Left kidney (tissue), 1 donor: ENCODE measurements at regions not wholly inside any gene's neighbourhood (a gene's known extent, or its start where the extent isn't known, plus 50 kb on each side); places are given as distances from the start of the nearest gene placed in this dataset.

Experiments
- DNase-seq: peaks from one replicate; pipeline ENCODE4 v3.0.0-alpha.2; 2013

GRCh38 chrX:15191830-15192229, 78.1 kb downstream of the ASB9 start:
- DNase-seq: no peak

- no peak for DNase-seq
Measured at GRCh38 chrX:15188039-15188438, 81.8 kb downstream of the ASB9 start.

- DNase-seq: no peak
Measured at GRCh38 chrX:15177316-15177715, 92.6 kb downstream of the ASB9 start.

- DNase-seq: no peak
Measured at GRCh38 chrX:15173411-15173810, 96.5 kb downstream of the ASB9 start.

GRCh38 chrX:15170927-15171326, 99.0 kb downstream of the ASB9 start:
- DNase-seq: no peak

GRCh38 chrX:15167826-15168225, 102.1 kb downstream of the ASB9 start:
- DNase-seq: no peak

GRCh38 chrX:15165832-15166231, 104.1 kb downstream of the ASB9 start:
- no peak for DNase-seq

GRCh38 chrX:15163131-15163530, 106.8 kb downstream of the ASB9 start:
- no peak for DNase-seq

- no peak for DNase-seq
Measured at GRCh38 chrX:15160558-15161095, 109.3 kb downstream of the ASB9 start.

GRCh38 chrX:15158736-15159406, 111.0 kb downstream of the ASB9 start:
- DNase-seq: no peak

- no peak for DNase-seq
Measured at GRCh38 chrX:15158350-15158735, 111.5 kb downstream of the ASB9 start.

GRCh38 chrX:15157624-15158023, 112.3 kb downstream of the ASB9 start:
- DNase-seq: no peak

GRCh38 chrX:15151267-15152186, 118.4 kb downstream of the ASB9 start:
- no peak for DNase-seq

- DNase-seq: no peak
Measured at GRCh38 chrX:15150586-15150985, 119.3 kb downstream of the ASB9 start.

- no peak for DNase-seq
Measured at GRCh38 chrX:15146515-15146914, 123.4 kb downstream of the ASB9 start.

GRCh38 chrX:15143825-15144121, 126.1 kb downstream of the ASB9 start:
- DNase-seq: no peak

GRCh38 chrX:15143050-15143824, 126.6 kb downstream of the ASB9 start:
- peak; percentile 48 for DNase-seq

GRCh38 chrX:15142084-15142715, 127.7 kb downstream of the ASB9 start:
- no peak for DNase-seq

GRCh38 chrX:15136795-15137194, 133.1 kb downstream of the ASB9 start:
- no peak for DNase-seq

GRCh38 chrX:15129412-15129811, 140.5 kb downstream of the ASB9 start:
- DNase-seq: no peak

- DNase-seq: no peak
Measured at GRCh38 chrX:15128861-15129260, 141.0 kb downstream of the ASB9 start.

- no peak for DNase-seq
Measured at GRCh38 chrX:15127010-15127409, 142.9 kb downstream of the ASB9 start.
